Sigmoid colon (tissue), 6 donors: ENCODE measurements at regions not wholly inside any gene's neighbourhood (a gene's known extent, or its start where the extent isn't known, plus 50 kb on each side); places are given as distances from the start of the nearest gene placed in this dataset.
"Not testable (repeated sequence)": the region's sequence is repeated elsewhere in the genome, so short reads cannot be mapped to it uniquely, and the experiment has no call there.

Source experiments
- DNase-seq: peaks from one replicate; pipeline ENCODE4 v3.0.0-alpha.2; 2019
- H3K27ac ChIP-seq, 4 donors: fragments of 200-600 bp; sonication (generic); one replicate each; pipeline ENCODE4 v1.5.1; 2016 to 2019; ENCODE audit warnings: mild to moderate bottlenecking in 1 of 4
- H3K27me3 ChIP-seq, 3 donors: fragments of 200-600 bp; sonication (generic); one replicate each; pipeline ENCODE4 v1.5.1; 2019; ENCODE audit warnings: mild to moderate bottlenecking in 1 of 3
- H3K36me3 ChIP-seq, 4 donors: fragments of 200-600 bp; sonication (generic); one replicate each; pipeline ENCODE4 v1.5.1; 2016 to 2019
- H3K4me1 ChIP-seq, 4 donors: fragments of 200-600 bp; sonication (generic); one replicate each; pipeline ENCODE4 v1.5.1; 2017 to 2019
- H3K4me3 ChIP-seq, 4 donors: fragments of 200-600 bp; sonication (generic); one replicate each; pipeline ENCODE4 v1.5.1; 2017 to 2019; ENCODE audit warnings: mild to moderate bottlenecking in 2 of 4, moderate library complexity in 1 of 4
- H3K9me3 ChIP-seq, 4 donors: fragments of 200-600 bp in 3 of 4; sonication (generic) in 3 of 4; one replicate each; pipeline versions ENCODE4 v1.5.1 to v1.6.1; 2013 to 2019
- EP300 ChIP-seq, 4 donors: sonication (generic); formaldehyde crosslinking; IDR thresholded peaks; one replicate each; pipeline ENCODE4 v1.6.1; 2017; ENCODE audit warnings: antibody characterized with exemption in 4 of 4
- POLR2A ChIP-seq, 2 donors: fragments of 450-650 bp; IDR thresholded peaks; one replicate each; pipeline ENCODE4 v1.6.1; 2016; ENCODE audit warnings: antibody characterized with exemption in 2 of 2, mild to moderate bottlenecking in 2 of 2, moderate library complexity in 2 of 2
- POLR2AphosphoS5 ChIP-seq, 4 donors: sonication (generic); formaldehyde crosslinking; IDR thresholded peaks; one replicate each; pipeline ENCODE4 v1.6.1; 2017; ENCODE audit warnings: antibody characterized with exemption in 4 of 4
- WGBS, 2 donors: extraction: QIAGEN DNeasy Blood & Tissue Kit; methylation state at CpG; one replicate each; pipeline ENCODE4 v1.1.7; 2013; 5-methylcytosine and 5-hydroxymethylcytosine counted together
- intact Hi-C: fragments of 100-400 bp; cut with DNase I; formaldehyde crosslinking; loops from one replicate; pipeline ENCODE4 v1.15.1; 2023
- TF ChIP-seq, protein P1 (sequence below), 4 experiments: fragments of 450-650 bp in 3 of 4; fragments of 200-600 bp in 1 of 4; IDR thresholded peaks; one replicate each; pipeline ENCODE4 v1.5.1; 2016 to 2019; ENCODE audit warnings: antibody characterized with exemption in 4 of 4, mild to moderate bottlenecking in 3 of 4, moderate library complexity in 2 of 4
- donor health status: healthy with polysubstance abuse.
- donor health status: healthy.

DNA sequence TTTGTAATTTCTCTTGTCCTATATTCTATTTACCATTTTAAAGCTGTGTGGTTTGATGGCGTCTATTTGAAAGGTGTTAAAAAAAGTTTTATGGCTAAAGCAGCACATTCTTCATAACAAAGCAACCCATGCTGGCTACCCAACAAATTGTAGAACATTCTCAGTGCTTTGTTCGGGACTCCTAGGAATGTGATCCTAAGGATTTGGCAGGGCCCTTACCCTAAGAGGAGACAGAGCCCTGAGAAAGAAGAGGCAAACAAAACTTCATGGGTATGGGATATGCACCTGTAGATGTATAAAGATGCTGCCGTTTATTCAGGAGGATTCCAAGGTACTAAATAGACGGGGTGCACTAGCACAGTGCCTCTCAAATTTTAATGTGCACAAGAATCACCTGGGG, 370.8 kb upstream of the DIPK2B start:
- H3K4me3 ChIP-seq: no peak overlapping the region
- H3K36me3 ChIP-seq: no peaks in the 10 kb centered on the region
- no peak for DNase-seq
- intact Hi-C loops: no loop called here
- H3K27me3 ChIP-seq: no peaks in the 10 kb centered on the region
- no peak overlapping the region for H3K27ac ChIP-seq
- TF ChIP-seq EP300 (IDR thresholded peaks at IDR 0.05) (no peak), POLR2AphosphoS5 (IDR thresholded peaks at IDR 0.05) (no peak), POLR2A (IDR thresholded peaks at IDR 0.05) (no peak)
- TF ChIP-seq, protein P1, sequence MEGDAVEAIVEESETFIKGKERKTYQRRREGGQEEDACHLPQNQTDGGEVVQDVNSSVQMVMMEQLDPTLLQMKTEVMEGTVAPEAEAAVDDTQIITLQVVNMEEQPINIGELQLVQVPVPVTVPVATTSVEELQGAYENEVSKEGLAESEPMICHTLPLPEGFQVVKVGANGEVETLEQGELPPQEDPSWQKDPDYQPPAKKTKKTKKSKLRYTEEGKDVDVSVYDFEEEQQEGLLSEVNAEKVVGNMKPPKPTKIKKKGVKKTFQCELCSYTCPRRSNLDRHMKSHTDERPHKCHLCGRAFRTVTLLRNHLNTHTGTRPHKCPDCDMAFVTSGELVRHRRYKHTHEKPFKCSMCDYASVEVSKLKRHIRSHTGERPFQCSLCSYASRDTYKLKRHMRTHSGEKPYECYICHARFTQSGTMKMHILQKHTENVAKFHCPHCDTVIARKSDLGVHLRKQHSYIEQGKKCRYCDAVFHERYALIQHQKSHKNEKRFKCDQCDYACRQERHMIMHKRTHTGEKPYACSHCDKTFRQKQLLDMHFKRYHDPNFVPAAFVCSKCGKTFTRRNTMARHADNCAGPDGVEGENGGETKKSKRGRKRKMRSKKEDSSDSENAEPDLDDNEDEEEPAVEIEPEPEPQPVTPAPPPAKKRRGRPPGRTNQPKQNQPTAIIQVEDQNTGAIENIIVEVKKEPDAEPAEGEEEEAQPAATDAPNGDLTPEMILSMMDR (IDR thresholded peaks at IDR 0.05): no peak
- 82 to 85% methylated on average over 4 of the region's 4 CpGs for WGBS, 2 donors
- H3K4me1 ChIP-seq: no peaks in the 10 kb centered on the region
- no peaks in the 10 kb centered on the region for H3K9me3 ChIP-seq

DNA sequence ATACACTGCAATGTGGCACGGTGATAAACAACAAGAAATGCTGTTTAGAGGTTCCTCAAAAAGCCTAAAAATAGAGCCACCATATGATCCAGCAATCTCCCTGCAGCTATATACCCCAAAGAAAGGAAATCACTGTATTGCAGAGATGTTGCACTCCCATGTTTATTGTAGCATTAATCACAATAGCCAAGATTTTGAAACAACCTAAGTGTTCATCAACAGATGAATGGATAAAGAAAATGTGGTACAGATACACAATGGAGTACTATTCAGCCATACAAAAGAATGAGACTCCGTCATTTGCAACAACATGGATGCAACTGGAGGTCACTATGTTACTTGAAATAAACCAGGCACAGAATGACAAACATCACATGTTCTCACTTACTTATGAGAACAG, 365.8 kb upstream of the DIPK2B start:
- Histone ChIP-seq H3K36me3 (no peaks in the 10 kb centered on the region), H3K4me3 (no peak overlapping the region), H3K27ac (no peak overlapping the region), H3K27me3 (no peaks in the 10 kb centered on the region), H3K9me3 (no peaks in the 10 kb centered on the region), H3K4me1 (no peaks in the 10 kb centered on the region)
- intact Hi-C loops: no loop called here
- TF ChIP-seq EP300 (IDR thresholded peaks at IDR 0.05): no peak
- TF ChIP-seq POLR2A (IDR thresholded peaks at IDR 0.05): no peak
- TF ChIP-seq, protein P1 (IDR thresholded peaks at IDR 0.05): no peak
- TF ChIP-seq POLR2AphosphoS5 (IDR thresholded peaks at IDR 0.05): no peak
- DNase-seq: no peak
- WGBS, 2 donors: 91 to 92% methylated on average over 2 of the region's 2 CpGs

DNA sequence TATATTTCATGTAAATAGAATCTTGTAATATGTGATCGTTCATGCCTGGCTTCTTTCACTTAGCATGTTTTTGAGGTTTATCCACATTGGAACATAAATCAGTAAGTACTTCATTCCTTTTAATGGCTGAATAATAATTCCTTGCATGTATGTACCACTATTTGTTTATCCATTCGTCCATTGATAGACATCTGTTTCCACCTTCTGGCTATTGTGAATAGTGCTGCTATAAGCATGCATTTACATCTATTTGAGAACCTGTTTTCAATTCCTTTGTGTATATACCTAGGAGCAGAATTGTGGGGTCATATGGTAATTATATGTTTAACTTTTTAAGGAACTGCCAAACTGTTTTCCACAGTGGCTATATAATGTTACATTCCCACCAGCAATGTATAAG, 356.7 kb upstream of the DIPK2B start:
- intact Hi-C loops: no loop called here
- no peak overlapping the region for H3K4me3 ChIP-seq
- DNase-seq: no peak
- 29 to 80% methylated on average over 2 of the region's 2 CpGs for WGBS, 2 donors
- H3K9me3 ChIP-seq: no peaks in the 10 kb centered on the region
- no peaks in the 10 kb centered on the region for H3K36me3 ChIP-seq
- H3K27ac ChIP-seq: no peak overlapping the region
- TF ChIP-seq POLR2AphosphoS5 (IDR thresholded peaks at IDR 0.05): no peak
- TF ChIP-seq, protein P1 (IDR thresholded peaks at IDR 0.05): no peak
- no peak for TF ChIP-seq EP300 (IDR thresholded peaks at IDR 0.05)
- TF ChIP-seq POLR2A (IDR thresholded peaks at IDR 0.05): no peak
- no peaks in the 10 kb centered on the region for H3K4me1 ChIP-seq
- no peaks in the 10 kb centered on the region for H3K27me3 ChIP-seq

DNA sequence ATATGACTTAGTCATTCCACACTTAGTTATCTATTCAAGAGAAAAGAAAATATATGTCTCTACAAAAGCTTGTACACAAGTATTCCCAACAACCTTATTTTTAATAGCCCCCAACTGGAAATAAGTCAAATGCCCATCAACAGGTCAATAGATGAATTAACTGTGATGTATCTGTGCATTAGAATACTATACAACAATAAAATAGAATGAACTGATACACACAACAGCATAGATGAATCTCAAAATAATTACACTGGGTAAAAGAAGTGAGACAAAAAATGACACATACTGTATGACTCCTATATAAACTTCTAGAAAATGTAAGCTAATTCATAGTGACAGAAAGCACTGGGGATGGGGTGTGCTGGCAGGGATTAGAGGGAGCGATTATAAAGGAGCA, 354.1 kb upstream of the DIPK2B start:
- Histone ChIP-seq H3K36me3 (no peaks in the 10 kb centered on the region), H3K4me3 (no peak overlapping the region), H3K27me3 (no peaks in the 10 kb centered on the region), H3K27ac (no peak overlapping the region), H3K4me1 (no peaks in the 10 kb centered on the region), H3K9me3 (no peaks in the 10 kb centered on the region)
- 91 to 97% methylated on average over 1 of the region's 1 CpG for WGBS, 2 donors
- no peak for TF ChIP-seq EP300 (IDR thresholded peaks at IDR 0.05)
- intact Hi-C loops: no loop called here
- DNase-seq: no peak

DNA sequence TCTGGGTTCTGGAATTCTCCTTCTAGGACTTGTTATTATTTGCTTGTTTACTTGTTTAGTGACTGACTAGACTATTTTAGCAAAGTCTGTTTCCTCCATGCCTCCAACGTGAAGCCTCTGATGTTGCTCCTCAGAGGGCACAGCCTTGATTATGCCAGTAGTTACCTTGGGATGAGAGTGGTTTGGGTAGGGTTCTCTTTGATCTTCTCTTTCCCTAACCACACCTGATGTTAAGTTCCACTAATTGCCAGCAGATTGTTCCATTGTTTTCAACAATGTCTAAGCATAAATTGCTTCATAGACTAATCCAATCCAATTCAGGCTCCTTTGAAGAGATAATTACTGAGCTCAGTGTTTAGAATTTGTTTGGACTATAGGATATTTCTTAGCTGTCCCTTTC, 352.7 kb upstream of the DIPK2B start:
- H3K36me3 ChIP-seq: no peaks in the 10 kb centered on the region

DNA sequence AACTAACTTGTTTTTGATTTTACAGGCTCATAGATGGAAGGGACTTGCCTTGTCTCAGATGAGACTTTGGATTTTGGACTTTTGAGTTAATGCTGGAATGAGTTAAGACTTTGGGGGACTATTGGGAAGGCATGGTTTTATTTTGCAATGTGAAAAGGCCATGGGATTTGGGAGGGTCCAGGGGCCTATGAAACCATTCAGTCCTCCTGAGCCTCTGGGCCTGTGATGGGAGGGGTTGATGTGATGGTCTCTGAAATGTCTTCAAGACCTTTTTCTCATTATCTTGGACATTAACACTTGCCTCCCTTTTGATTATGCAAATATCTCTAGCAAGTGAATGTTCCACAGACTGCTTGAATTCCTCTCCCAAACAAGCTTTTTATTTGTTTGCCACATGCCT, 346.0 kb upstream of the DIPK2B start:
- H3K4me3 ChIP-seq, H3K27me3 ChIP-seq, intact Hi-C loops, H3K36me3 ChIP-seq, H3K9me3 ChIP-seq, H3K4me1 ChIP-seq, H3K27ac ChIP-seq, DNase-seq: not testable (repeated sequence)

More for the DNA sequence above, 352.7 kb upstream of the DIPK2B start:
- 12 to 71% methylated on average over 1 of the region's 1 CpG for WGBS, 2 donors
- DNase-seq: no peak
- Histone ChIP-seq H3K27ac (no peak overlapping the region), H3K4me1 (no peaks in the 10 kb centered on the region), H3K27me3 (no peaks in the 10 kb centered on the region), H3K9me3 (no peaks in the 10 kb centered on the region), H3K4me3 (no peak overlapping the region)
- TF ChIP-seq POLR2AphosphoS5 (IDR thresholded peaks at IDR 0.05) (no peak), EP300 (IDR thresholded peaks at IDR 0.05) (no peak), POLR2A (IDR thresholded peaks at IDR 0.05) (no peak)
- TF ChIP-seq, protein P1 (IDR thresholded peaks at IDR 0.05): no peak
- intact Hi-C loops: no loop called here
